ENCODE measurements at regions not wholly inside any gene's neighbourhood (a gene's known extent, or its start where the extent isn't known, plus 50 kb on each side); places are given as distances from the start of the nearest gene placed in this dataset.

DNA sequence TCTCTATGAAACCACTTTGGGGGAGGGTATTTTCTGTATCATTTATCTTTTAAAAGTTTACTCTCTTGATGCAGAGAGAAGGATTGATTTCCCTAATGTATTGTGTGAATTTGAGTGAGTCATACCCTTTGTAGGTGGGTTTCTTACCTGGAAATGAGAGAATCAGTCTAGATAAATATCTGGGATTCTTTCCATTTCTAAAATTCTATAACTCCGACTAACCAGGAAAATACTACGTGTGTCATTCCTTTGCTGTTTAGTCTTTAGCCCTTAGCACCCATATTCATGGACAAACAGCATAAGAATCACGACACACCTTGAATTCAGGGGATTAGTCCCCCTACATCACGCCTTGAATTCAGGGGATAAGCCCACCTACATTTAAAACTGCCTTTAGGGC is 139.1 kb downstream of the GATA3 start:
- H3K36me3 Mint-ChIP-seq = no peaks in the 10 kb centered on the region
- Histone ChIP-seq H3K27me3 (ENCODE audit: control insufficient read depth, insufficient read depth, low read length) (no peaks in the 10 kb centered on the region), H3K4me3 (ENCODE audit: low read length) (no peak overlapping the region), H3K36me3 (ENCODE audit: control insufficient read depth, insufficient read depth, low read length) (no peaks in the 10 kb centered on the region), H3K9me3 (ENCODE audit: control insufficient read depth, insufficient read depth, low read length) (no peaks in the 10 kb centered on the region), H3K4me1 (ENCODE audit: control insufficient read depth, insufficient read depth, low read length) (peaks cover 8% of the 10 kb centered on the region), H3K27ac (ENCODE audit: low read length) (no peak overlapping the region)
- WGBS (ENCODE audit: insufficient coverage) = over 99% methylated on average over 4 of the region's 4 CpGs
- no peaks in the 10 kb centered on the region for H3K9me3 Mint-ChIP-seq
- peaks cover 8 to 9% of the 10 kb centered on the region in 2 donors for H3K27me3 Mint-ChIP-seq (ENCODE audit: low read depth in 2 of 2)
- no peak for ATAC-seq
- no peak overlapping the region for H3K27ac Mint-ChIP-seq
- no peak overlapping the region for H3K4me3 Mint-ChIP-seq
- TF ChIP-seq, protein P1, sequence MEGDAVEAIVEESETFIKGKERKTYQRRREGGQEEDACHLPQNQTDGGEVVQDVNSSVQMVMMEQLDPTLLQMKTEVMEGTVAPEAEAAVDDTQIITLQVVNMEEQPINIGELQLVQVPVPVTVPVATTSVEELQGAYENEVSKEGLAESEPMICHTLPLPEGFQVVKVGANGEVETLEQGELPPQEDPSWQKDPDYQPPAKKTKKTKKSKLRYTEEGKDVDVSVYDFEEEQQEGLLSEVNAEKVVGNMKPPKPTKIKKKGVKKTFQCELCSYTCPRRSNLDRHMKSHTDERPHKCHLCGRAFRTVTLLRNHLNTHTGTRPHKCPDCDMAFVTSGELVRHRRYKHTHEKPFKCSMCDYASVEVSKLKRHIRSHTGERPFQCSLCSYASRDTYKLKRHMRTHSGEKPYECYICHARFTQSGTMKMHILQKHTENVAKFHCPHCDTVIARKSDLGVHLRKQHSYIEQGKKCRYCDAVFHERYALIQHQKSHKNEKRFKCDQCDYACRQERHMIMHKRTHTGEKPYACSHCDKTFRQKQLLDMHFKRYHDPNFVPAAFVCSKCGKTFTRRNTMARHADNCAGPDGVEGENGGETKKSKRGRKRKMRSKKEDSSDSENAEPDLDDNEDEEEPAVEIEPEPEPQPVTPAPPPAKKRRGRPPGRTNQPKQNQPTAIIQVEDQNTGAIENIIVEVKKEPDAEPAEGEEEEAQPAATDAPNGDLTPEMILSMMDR (IDR thresholded peaks at IDR 0.05) = no peak
- no peak for DNase-seq
- H3K4me1 Mint-ChIP-seq = peaks cover 7 to 12% of the 10 kb centered on the region in 2 donors
- intact Hi-C loops (cut with micrococcal nuclease) = no loop called here

DNA sequence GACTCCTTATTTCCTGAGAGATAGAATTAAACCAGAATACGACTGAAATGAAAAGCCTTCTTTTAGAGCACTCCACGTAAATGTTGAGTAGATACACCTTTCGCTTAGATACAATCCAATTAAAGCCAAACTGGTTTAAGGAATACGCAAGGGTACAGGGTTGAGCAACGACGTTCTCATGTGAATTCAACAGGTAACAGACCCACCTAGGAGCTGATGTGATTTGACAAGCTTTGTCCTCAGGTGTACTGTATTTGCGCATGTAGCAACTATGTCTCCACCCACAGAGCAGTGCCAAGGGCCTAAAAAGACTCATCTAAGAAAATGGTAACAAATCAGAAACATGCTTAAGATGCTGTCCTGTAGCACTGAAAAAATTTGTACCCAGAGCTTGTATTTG is 139.6 kb downstream of the GATA3 start:
- DNase-seq = no peak
- TF ChIP-seq, protein P1 (IDR thresholded peaks at IDR 0.05) = no peak
- WGBS (ENCODE audit: insufficient coverage) = 95% methylated on average over 7 of the region's 7 CpGs
- H3K4me1 Mint-ChIP-seq = peaks cover 4 to 7% of the 10 kb centered on the region in 2 donors
- no peak overlapping the region for H3K4me3 Mint-ChIP-seq
- no peak for ATAC-seq
- no peak overlapping the region for H3K27ac Mint-ChIP-seq
- Histone ChIP-seq H3K4me3 (ENCODE audit: low read length) (no peak overlapping the region), H3K9me3 (ENCODE audit: control insufficient read depth, insufficient read depth, low read length) (no peaks in the 10 kb centered on the region), H3K4me1 (ENCODE audit: control insufficient read depth, insufficient read depth, low read length) (peaks cover 3% of the 10 kb centered on the region), H3K36me3 (ENCODE audit: control insufficient read depth, insufficient read depth, low read length) (no peaks in the 10 kb centered on the region), H3K27ac (ENCODE audit: low read length) (no peak overlapping the region), H3K27me3 (ENCODE audit: control insufficient read depth, insufficient read depth, low read length) (no peaks in the 10 kb centered on the region)
- H3K27me3 Mint-ChIP-seq (ENCODE audit: low read depth in 2 of 2) = peaks cover 4 to 7% of the 10 kb centered on the region in 2 donors
- no peaks in the 10 kb centered on the region for H3K36me3 Mint-ChIP-seq
- intact Hi-C loops (cut with micrococcal nuclease) = no loop called here
- H3K9me3 Mint-ChIP-seq = no peaks in the 10 kb centered on the region

DNA sequence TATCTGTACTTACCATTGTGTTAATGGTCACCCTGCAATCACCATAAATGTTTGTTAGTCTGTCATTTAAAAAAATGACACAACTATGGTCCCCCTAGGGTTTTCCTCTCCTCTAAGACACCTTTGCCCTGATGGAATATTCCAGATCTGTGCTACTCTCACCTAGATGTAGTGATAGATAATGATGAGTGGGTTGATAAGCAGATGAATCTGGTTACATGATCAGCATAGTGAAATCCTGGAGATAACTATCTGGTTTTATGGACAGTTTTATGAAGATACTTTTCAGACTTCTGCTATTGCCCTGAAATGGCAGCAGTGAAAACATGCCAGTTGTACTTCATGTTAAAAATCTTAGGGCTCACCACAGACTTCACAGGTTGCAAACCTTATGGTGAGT is 152.4 kb downstream of the GATA3 start:
- Histone ChIP-seq H3K36me3 (ENCODE audit: control insufficient read depth, insufficient read depth, low read length) (no peaks in the 10 kb centered on the region), H3K27ac (ENCODE audit: low read length) (no peak overlapping the region), H3K27me3 (ENCODE audit: control insufficient read depth, insufficient read depth, low read length) (no peaks in the 10 kb centered on the region), H3K9me3 (ENCODE audit: control insufficient read depth, insufficient read depth, low read length) (no peaks in the 10 kb centered on the region), H3K4me1 (ENCODE audit: control insufficient read depth, insufficient read depth, low read length) (no peaks in the 10 kb centered on the region), H3K4me3 (ENCODE audit: low read length) (no peak overlapping the region)
- intact Hi-C loops (cut with micrococcal nuclease) = no loop called here
- H3K4me1 Mint-ChIP-seq = no peaks in the 10 kb centered on the region
- peaks cover 0 to 4% of the 10 kb centered on the region in 2 donors for H3K27me3 Mint-ChIP-seq (ENCODE audit: low read depth in 2 of 2)
- H3K4me3 Mint-ChIP-seq = no peak overlapping the region
- H3K27ac Mint-ChIP-seq = no peak overlapping the region
- TF ChIP-seq, protein P1 (IDR thresholded peaks at IDR 0.05) = no peak
- peaks cover 6% of the 10 kb centered on the region for H3K36me3 Mint-ChIP-seq
- H3K9me3 Mint-ChIP-seq = no peaks in the 10 kb centered on the region
- DNase-seq (no peak), ATAC-seq (no peak)

DNA sequence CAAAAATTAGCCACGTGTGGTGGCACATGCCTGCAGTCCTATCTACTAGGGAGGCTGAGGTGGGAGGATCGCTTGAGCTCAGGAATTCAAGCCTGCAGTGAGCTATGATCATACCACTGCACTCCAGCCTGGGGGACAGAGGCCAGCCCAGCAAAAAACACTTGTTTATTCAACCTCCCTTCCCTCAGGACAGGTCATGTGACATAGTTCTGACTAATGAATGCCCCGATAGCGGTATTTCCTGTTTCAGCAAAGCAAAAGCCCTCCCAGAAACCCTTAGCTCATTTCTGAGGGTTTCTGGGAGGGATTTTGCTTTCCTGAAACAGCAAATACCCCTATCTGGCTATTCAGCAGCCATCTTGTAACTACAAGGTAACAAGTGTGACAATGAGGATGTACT is 157.1 kb downstream of the GATA3 start:
- TF ChIP-seq, protein P1 (IDR thresholded peaks at IDR 0.05) = no peak
- H3K27me3 Mint-ChIP-seq (ENCODE audit: low read depth in 2 of 2) = peaks cover 0 to 7% of the 10 kb centered on the region in 2 donors
- no peak overlapping the region for H3K27ac Mint-ChIP-seq
- Histone ChIP-seq H3K4me1 (ENCODE audit: control insufficient read depth, insufficient read depth, low read length) (peaks cover 5% of the 10 kb centered on the region), H3K36me3 (ENCODE audit: control insufficient read depth, insufficient read depth, low read length) (no peaks in the 10 kb centered on the region), H3K9me3 (ENCODE audit: control insufficient read depth, insufficient read depth, low read length) (no peaks in the 10 kb centered on the region), H3K27ac (ENCODE audit: low read length) (no peak overlapping the region), H3K27me3 (ENCODE audit: control insufficient read depth, insufficient read depth, low read length) (no peaks in the 10 kb centered on the region), H3K4me3 (ENCODE audit: low read length) (no peak overlapping the region)
- H3K36me3 Mint-ChIP-seq = peaks cover 6% of the 10 kb centered on the region
- H3K4me1 Mint-ChIP-seq = peaks cover 6% of the 10 kb centered on the region in 2 donors
- ATAC-seq (no peak), DNase-seq (no peak)
- H3K4me3 Mint-ChIP-seq = no peak overlapping the region
- H3K9me3 Mint-ChIP-seq = peaks cover 0 to 4% of the 10 kb centered on the region in 2 donors
- intact Hi-C loops (cut with micrococcal nuclease) = no loop called here
- WGBS (ENCODE audit: insufficient coverage) = 89% methylated on average over 4 of the region's 4 CpGs
